C4-2B (cell line): ENCODE measurements at regions not wholly inside any gene's neighbourhood (a gene's known extent, or its start where the extent isn't known, plus 50 kb on each side); places are given as distances from the start of the nearest gene placed in this dataset.

Experiments used
- H3K27ac ChIP-seq: fragments of 450-650 bp; 2 replicates; pipeline ENCODE4 v1.5.1; 2017
- ZFX ChIP-seq: fragments of 450-650 bp; IDR thresholded peaks from 2 replicates; pipeline ENCODE4 v1.6.1; 2017
- TF ChIP-seq, protein P1 (sequence below): fragments of 450-650 bp; conservative IDR thresholded peaks from 2 replicates; pipeline ENCODE4 v1.5.1; 2017; ENCODE audit warnings: mild to moderate bottlenecking

DNA sequence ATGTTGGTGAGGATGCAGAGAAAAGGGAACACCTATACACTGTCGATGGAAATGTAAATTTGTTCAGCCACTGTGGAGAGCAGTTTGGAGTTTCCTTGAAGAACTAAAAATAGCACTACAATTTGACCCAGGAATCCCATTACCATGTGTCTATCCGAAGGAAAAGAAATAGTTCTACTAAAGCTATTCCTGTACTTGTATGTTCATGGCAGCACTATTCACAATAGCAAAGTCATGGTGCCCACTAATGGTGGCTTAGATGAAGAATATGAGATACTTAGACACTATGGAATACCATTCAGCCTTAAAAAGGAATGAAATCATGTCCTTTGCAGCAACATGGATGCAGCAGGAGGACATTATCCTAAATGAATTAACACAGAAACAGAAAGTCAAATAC lies 50.2 kb upstream of the CAST start:
- no peak overlapping the region for H3K27ac ChIP-seq
- TF ChIP-seq ZFX = no peak
- TF ChIP-seq, protein P1, sequence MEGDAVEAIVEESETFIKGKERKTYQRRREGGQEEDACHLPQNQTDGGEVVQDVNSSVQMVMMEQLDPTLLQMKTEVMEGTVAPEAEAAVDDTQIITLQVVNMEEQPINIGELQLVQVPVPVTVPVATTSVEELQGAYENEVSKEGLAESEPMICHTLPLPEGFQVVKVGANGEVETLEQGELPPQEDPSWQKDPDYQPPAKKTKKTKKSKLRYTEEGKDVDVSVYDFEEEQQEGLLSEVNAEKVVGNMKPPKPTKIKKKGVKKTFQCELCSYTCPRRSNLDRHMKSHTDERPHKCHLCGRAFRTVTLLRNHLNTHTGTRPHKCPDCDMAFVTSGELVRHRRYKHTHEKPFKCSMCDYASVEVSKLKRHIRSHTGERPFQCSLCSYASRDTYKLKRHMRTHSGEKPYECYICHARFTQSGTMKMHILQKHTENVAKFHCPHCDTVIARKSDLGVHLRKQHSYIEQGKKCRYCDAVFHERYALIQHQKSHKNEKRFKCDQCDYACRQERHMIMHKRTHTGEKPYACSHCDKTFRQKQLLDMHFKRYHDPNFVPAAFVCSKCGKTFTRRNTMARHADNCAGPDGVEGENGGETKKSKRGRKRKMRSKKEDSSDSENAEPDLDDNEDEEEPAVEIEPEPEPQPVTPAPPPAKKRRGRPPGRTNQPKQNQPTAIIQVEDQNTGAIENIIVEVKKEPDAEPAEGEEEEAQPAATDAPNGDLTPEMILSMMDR = 0 out of 2 replicates have a peak, but pooled peaks have one; percentile 7
